ENCODE measurements at regions not wholly inside any gene's neighbourhood (a gene's known extent, or its start where the extent isn't known, plus 50 kb on each side); places are given as distances from the start of the nearest gene placed in this dataset.

DNA sequence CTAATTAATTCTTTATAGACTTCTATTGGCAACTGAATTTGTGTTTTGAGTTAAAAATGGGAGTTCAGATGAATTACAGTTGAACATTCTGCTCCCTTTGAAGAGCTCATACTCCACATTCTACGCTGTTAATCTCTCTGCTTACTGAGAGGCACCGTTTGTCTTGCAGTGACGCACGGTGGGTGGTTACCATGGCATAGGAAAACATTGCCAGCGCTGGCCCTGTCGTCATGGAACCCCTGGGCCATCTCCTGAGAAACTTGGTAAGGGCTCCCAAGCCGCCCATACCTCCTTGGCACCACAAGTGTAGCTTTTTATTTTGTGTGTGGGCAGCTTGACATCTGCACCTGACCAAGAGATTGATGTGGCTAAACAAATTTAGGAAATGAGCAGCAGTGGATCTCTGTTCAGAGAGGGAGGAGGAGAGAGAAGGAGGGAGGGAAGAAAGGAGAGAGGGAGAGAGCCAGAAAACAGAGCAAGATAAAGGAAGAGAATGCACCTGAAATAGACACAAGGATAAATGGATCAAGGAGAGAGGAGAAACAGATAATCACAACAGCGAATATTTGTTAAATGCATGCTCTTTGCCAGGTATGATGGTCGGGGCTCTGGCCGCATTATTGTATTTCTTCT lies 398.5 kb downstream of the HAPSTR1 start:
- DNase-seq (no peak), ATAC-seq (no peak)
- Histone ChIP-seq H3K4me3 (no peak overlapping the region), H3K9me3 (no peaks in the 10 kb centered on the region), H3K4me1 (ENCODE audit: low read depth) (no peaks in the 10 kb centered on the region), H3K36me3 (ENCODE audit: low read depth) (no peaks in the 10 kb centered on the region)
- intact Hi-C loops (cut with DNase I, micrococcal nuclease) = no loop called here
- TF ChIP-seq, protein P1, sequence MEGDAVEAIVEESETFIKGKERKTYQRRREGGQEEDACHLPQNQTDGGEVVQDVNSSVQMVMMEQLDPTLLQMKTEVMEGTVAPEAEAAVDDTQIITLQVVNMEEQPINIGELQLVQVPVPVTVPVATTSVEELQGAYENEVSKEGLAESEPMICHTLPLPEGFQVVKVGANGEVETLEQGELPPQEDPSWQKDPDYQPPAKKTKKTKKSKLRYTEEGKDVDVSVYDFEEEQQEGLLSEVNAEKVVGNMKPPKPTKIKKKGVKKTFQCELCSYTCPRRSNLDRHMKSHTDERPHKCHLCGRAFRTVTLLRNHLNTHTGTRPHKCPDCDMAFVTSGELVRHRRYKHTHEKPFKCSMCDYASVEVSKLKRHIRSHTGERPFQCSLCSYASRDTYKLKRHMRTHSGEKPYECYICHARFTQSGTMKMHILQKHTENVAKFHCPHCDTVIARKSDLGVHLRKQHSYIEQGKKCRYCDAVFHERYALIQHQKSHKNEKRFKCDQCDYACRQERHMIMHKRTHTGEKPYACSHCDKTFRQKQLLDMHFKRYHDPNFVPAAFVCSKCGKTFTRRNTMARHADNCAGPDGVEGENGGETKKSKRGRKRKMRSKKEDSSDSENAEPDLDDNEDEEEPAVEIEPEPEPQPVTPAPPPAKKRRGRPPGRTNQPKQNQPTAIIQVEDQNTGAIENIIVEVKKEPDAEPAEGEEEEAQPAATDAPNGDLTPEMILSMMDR (IDR thresholded peaks at IDR 0.05) = no peak

GRCh38 chr16:9495824-9496223 lies 404.4 kb downstream of the HAPSTR1 start:
- no peaks in the 10 kb centered on the region for H3K36me3 ChIP-seq (ENCODE audit: low read depth)
- ATAC-seq = no peak
- intact Hi-C loops (cut with DNase I, micrococcal nuclease) = no loop called here
- no peaks in the 10 kb centered on the region for H3K4me1 ChIP-seq (ENCODE audit: low read depth)
- DNase-seq = no peak
- H3K9me3 ChIP-seq = no peaks in the 10 kb centered on the region
- TF ChIP-seq, protein P1 (IDR thresholded peaks at IDR 0.05) = no peak
- H3K4me3 ChIP-seq = no peak overlapping the region

GRCh38 chr16:9497750-9498149 lies 406.3 kb downstream of the HAPSTR1 start:
- Histone ChIP-seq H3K9me3 (no peaks in the 10 kb centered on the region), H3K36me3 (ENCODE audit: low read depth) (no peaks in the 10 kb centered on the region), H3K4me3 (no peak overlapping the region), H3K4me1 (ENCODE audit: low read depth) (no peaks in the 10 kb centered on the region)
- ATAC-seq (no peak), DNase-seq (no peak)
- intact Hi-C loops (cut with DNase I, micrococcal nuclease) = no loop called here
- TF ChIP-seq, protein P1 (IDR thresholded peaks at IDR 0.05) = no peak

- no peak overlapping the region for H3K4me3 ChIP-seq
- no peaks in the 10 kb centered on the region for H3K36me3 ChIP-seq (ENCODE audit: low read depth)
- TF ChIP-seq, protein P1 (IDR thresholded peaks at IDR 0.05) = no peak
- intact Hi-C loops (cut with DNase I, micrococcal nuclease) = no loop called here
- no peaks in the 10 kb centered on the region for H3K4me1 ChIP-seq (ENCODE audit: low read depth)
- H3K9me3 ChIP-seq = no peaks in the 10 kb centered on the region
- DNase-seq (no peak), ATAC-seq (no peak)
Measured at GRCh38 chr16:9499941-9500593, 408.6 kb downstream of the HAPSTR1 start.

- DNase-seq (no peak), ATAC-seq (no peak)
- Histone ChIP-seq H3K36me3 (ENCODE audit: low read depth) (no peaks in the 10 kb centered on the region), H3K9me3 (no peaks in the 10 kb centered on the region), H3K4me3 (no peak overlapping the region), H3K4me1 (ENCODE audit: low read depth) (no peaks in the 10 kb centered on the region)
- intact Hi-C loops (cut with DNase I, micrococcal nuclease) = no loop called here
- TF ChIP-seq, protein P1 (IDR thresholded peaks at IDR 0.05) = no peak
Measured at GRCh38 chr16:9500872-9501271, 409.4 kb downstream of the HAPSTR1 start.

All from mucosa of descending colon (tissue), 3 donors.